HG02884 (cell line): ENCODE measurements at regions not wholly inside any gene's neighbourhood (a gene's known extent, or its start where the extent isn't known, plus 50 kb on each side); places are given as distances from the start of the nearest gene placed in this dataset.
"Not testable (repeated sequence)": the region's sequence is repeated elsewhere in the genome, so short reads cannot be mapped to it uniquely, and the experiment has no call there.

ENCODE experiments used
- ATAC-seq: cut with Tn5 transposase; IDR thresholded peaks from one replicate; pipeline ENCODE4 v1.9.1; 2021; ENCODE audit warnings: mild to moderate bottlenecking, moderate library complexity; ENCODE audit not compliant: unreplicated experiment

DNA sequence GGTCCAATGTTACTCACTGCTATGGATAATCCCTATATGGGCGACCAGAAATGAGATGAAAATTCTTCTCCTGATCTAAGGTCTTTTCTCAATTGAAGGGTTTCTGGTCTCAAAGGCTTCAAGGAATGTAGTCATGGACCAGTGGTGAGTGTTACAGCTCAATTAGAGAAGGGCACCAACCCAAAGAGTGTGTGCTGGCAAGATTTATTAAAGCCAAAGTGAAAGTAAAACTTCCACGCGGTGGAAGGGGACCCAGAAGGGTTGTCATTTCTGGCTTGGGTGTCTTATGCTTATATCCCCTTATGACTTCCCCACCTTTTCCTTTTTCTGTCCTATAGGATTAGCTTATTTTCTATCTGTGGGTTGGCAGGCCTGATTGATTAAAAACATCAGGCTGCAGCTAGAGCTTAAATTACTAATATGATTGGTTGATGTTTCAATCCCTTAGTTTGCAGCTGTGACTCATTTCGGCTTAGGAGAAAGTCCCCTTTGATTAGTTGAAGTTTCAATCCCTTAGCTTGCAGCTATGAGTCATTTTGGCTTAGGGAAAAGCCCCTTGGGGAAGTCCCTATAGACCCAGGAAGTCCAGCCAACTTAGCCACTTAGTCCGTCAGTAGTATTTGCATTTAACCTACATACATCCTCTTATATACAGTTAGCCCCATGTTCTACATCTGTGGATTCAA lies 179.5 kb upstream of the NLGN4Y start:
- ATAC-seq: peak; percentile 55

DNA sequence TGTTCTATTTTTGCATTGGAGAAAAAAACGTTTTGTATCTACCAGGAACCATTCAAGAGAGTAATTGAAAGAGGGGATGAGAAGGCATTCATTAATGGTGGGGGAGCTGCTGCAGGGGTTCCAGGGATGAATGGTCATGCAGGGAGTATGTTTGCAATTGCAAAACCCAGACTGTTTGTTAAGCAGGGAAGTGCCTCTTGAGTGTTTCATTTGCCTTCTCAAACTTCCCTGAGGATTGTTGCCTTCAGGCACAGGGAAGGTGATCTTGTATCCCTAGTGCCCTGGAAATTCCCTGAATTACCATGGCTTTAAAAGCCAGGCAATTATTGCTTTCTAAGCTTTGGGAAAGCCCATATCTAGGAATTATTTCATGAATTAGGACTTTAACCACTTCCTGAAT lies 172.7 kb upstream of the NLGN4Y start:
- ATAC-seq: no peak

GRCh38 chrY:14356154-14356553 lies 168.2 kb upstream of the NLGN4Y start:
- no peak for ATAC-seq

GRCh38 chrY:14360748-14361500 lies 163.4 kb upstream of the NLGN4Y start:
- ATAC-seq: no peak

- no peak for ATAC-seq
Observed at GRCh38 chrY:14373608-14374007, 150.7 kb upstream of the NLGN4Y start.

GRCh38 chrY:14378217-14378616 lies 146.1 kb upstream of the NLGN4Y start:
- no peak for ATAC-seq

DNA sequence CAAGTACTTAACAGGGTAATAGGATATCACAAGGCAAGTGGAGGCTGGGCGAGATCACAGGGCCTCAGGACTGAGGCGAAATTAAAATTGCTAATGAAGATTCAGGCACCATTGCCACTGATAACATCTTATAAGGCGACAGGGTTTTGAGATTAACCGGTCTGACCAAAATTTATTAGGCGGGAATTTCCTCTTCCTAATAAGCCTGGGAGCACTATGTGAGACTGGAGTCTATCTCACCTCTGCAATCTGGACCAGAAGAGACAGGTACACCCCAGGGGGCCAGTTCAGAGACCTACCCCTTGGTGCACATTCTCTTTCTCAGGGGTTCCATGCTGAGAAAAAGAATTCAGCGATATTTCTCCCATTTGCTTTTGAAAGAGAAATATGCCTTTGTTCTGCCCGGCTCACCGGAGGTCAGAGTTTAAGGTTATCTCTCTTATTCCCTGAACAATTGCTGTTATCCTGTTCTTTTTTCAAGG lies 113.7 kb upstream of the NLGN4Y start:
- ATAC-seq: not testable (repeated sequence)

- ATAC-seq: no peak
Observed at GRCh38 chrY:14411334-14411733, 113.0 kb upstream of the NLGN4Y start.

DNA sequence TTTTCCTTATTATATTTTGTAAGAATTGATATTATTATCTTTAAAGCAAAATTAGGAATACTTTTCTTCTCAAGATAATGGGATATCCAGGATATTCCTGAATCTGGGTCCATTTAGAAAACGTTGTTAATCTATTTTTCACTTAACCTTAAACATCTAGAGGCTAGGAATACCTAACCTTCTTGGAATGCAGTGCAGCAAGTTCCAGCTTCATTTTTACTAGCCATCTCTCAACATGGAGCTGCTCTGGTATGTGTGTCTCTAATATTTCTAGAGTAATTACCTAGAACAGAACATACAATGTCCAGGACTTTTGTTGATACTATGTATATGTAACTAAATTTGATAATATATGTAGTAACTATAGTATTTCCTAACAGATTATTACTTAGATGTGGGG lies 87.8 kb upstream of the NLGN4Y start:
- ATAC-seq: no peak

DNA sequence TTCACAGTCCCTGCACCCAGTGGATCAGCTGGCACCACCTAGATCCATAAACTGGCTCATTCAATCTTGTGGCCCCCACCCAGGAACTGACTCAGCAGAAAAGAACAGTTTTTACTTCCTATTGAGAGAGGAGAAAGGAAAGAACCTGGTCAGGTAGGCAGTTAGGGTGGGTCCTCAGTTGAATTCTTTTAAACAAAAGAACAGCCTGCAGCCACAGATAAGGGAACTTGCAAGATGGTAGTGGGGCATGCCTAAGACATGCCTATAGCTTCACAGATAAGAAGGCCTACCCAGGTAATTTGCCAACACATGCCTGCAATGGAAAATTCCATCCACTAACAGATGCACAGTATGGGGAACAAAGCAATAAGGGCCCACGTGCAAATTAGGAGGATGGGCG lies 86.7 kb upstream of the NLGN4Y start:
- no peak for ATAC-seq

- ATAC-seq: no peak
Observed at GRCh38 chrY:14438395-14438794, 85.9 kb upstream of the NLGN4Y start.

DNA sequence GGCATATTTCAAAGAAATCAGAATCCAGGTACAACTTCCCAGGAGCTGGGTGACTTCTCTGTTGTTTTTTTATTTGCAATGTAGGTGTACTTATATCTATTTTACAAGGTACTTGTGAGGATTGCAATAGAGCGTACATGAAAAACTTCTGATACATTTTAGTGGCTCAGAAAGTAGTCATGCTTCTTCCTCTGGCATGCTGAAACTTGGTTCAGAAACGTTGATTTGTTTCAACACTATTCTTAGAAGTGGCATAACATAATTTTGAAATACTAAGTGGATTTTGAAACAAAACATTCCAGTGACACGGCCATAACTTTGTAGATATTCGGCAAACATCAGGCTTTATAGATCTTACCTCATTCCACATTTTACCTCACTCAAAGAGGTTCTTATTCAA lies 79.8 kb upstream of the NLGN4Y start:
- no peak for ATAC-seq

GRCh38 chrY:14468151-14468683 lies 56.1 kb upstream of the NLGN4Y start:
- ATAC-seq: no peak

- no peak for ATAC-seq
Observed at GRCh38 chrY:14472421-14472820, 51.9 kb upstream of the NLGN4Y start.

- no peak for ATAC-seq
Observed at GRCh38 chrY:14473320-14473719, 51.0 kb upstream of the NLGN4Y start.
